ENCODE measurements at regions not wholly inside any gene's neighbourhood (a gene's known extent, or its start where the extent isn't known, plus 50 kb on each side); places are given as distances from the start of the nearest gene placed in this dataset.

DNA sequence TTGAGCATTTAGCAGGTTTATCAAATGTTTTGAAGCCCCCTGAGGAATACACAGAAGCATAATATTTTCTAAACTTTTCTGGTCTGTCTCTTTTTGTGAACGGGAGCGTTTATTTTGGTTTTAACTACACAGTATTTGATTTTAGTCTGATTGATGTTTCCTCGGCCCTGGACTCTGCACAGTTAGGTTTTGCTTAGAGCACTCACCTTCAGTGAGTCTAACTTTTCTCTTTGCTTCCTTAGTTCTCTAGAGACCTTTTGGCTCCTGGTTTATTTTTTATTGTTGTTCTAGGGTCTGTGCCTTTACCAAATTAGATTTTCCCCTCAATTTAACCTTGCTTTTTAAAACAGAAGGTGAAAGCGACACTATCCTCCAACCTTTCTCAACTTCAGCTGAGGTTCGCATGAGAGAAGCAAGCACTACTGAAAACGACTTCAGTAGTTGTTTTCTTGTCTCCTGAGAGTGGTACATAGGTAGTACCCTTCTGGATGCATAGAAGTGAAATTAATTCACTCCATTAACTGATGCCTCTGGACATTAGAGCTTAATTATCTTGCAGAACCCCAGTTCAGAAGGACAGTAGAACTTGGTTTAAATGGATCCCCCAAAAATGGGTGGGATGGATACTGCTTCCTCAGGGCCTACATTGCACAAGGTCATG lies 166.7 kb upstream of the ELL2 start:
- Mint-ChIP-seq H3K9me3 (no peaks in the 10 kb centered on the region), H3K4me1 (no peaks in the 10 kb centered on the region), H3K27me3 (peaks cover 2% of the 10 kb centered on the region), H3K4me3 (no peak overlapping the region), H3K36me3 (ENCODE audit: low read depth) (no peaks in the 10 kb centered on the region), H3K27ac (no peak overlapping the region)
- intact Hi-C loops (cut with micrococcal nuclease) = no loop called here
- no peak for TF ChIP-seq CTCF (IDR thresholded peaks at IDR 0.05)
- ChIA-PET POLR2A (no interaction called here), CTCF (no interaction called here)
- DNase-seq (no peak), ATAC-seq (ENCODE audit: low read depth) (no peak)

DNA sequence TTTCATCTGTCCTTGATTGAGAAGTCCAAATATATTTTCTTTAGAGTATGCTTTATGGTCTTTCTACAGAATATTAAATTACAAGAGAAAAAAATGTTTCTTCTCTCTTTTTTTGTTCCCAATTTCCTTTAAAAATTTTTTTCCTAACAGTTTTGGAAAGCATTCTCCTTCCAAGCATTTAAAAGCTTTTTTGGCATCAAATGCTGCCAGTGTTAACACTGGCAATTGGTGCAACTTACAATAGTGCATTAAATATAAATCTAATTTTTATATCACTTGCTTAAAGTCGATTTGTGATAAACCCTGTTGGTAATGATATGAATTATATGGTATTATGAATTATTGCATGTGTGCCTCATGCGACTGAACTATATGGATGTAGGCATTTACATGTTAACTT lies 165.9 kb upstream of the ELL2 start:
- H3K36me3 Mint-ChIP-seq (ENCODE audit: low read depth) = no peaks in the 10 kb centered on the region
- H3K27ac Mint-ChIP-seq = no peak overlapping the region
- intact Hi-C loops (cut with micrococcal nuclease) = no loop called here
- TF ChIP-seq CTCF (IDR thresholded peaks at IDR 0.05) = no peak
- ATAC-seq (ENCODE audit: low read depth) = no peak
- CTCF ChIA-PET = no interaction called here
- H3K4me1 Mint-ChIP-seq = no peaks in the 10 kb centered on the region
- DNase-seq = no peak
- H3K9me3 Mint-ChIP-seq = no peaks in the 10 kb centered on the region
- no peak overlapping the region for H3K4me3 Mint-ChIP-seq
- POLR2A ChIA-PET = no interaction called here
- H3K27me3 Mint-ChIP-seq = peaks cover 2% of the 10 kb centered on the region

DNA sequence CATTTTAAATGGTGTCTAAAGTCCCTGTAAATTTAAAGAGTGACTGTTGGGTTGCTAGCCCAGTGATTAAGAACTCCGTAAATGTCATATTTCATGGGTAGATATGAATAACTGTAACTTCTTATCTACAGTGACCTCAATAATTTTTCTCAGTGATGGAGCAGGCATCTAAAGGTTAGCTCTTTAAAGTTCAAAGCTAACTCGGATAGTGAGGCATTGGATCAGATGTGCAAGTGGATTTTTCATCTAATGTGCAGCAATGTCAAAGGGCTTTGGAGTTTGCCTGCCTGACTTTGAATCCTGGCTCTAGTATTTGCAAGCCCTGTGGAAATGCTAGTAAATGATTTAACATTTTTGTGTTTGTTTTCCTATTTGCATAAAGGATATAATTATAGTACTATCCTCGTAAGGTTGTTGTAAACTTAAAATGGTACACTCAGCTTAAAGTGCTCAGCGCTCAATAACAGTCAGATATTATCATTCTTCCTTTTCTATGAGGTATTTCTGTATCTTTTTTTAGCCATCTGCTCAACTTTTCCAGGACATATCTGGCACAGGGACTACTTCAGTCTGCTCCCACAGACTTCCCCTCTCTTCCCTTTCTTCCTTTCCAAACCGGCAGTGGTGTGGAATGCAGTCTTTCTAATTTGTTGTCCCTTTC lies 163.7 kb upstream of the ELL2 start:
- H3K27me3 Mint-ChIP-seq = peaks cover 2% of the 10 kb centered on the region
- no peak overlapping the region for H3K27ac Mint-ChIP-seq
- no peak for ATAC-seq (ENCODE audit: low read depth)
- intact Hi-C loops (cut with micrococcal nuclease) = no loop called here
- no peaks in the 10 kb centered on the region for H3K36me3 Mint-ChIP-seq (ENCODE audit: low read depth)
- H3K4me3 Mint-ChIP-seq = no peak overlapping the region
- no peaks in the 10 kb centered on the region for H3K9me3 Mint-ChIP-seq
- no peak for TF ChIP-seq CTCF (IDR thresholded peaks at IDR 0.05)
- H3K4me1 Mint-ChIP-seq = no peaks in the 10 kb centered on the region
- no peak for DNase-seq
- ChIA-PET POLR2A (no interaction called here), CTCF (no interaction called here)

DNA sequence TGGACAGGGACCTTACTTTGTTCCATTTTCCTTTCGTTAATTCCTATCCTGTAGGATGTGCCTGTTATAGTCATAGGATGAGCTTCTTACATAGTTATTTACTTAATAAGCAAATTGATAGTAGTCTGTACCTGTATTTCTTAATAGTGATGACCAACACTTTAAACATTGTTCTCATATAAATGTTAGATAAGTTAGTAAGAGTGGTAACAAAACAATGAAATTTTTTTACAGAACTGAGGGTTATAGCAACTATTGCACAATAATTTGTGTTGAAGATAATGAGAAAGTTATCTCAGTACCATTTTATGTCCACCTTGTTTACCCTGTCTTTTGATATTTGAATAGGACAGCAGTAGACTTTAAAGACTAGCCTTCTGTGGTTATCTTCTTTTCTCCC lies 162.9 kb upstream of the ELL2 start:
- H3K27me3 Mint-ChIP-seq = peaks cover 2% of the 10 kb centered on the region

GRCh38 chr5:96123418-96123817 lies 161.8 kb upstream of the ELL2 start:
- ChIA-PET CTCF (no interaction called here), POLR2A (no interaction called here)
- no peak overlapping the region for H3K4me3 Mint-ChIP-seq
- no peak overlapping the region for H3K27ac Mint-ChIP-seq
- intact Hi-C loops (cut with micrococcal nuclease) = no loop called here
- no peak for TF ChIP-seq CTCF (IDR thresholded peaks at IDR 0.05)
- peaks cover 3% of the 10 kb centered on the region for H3K27me3 Mint-ChIP-seq
- H3K9me3 Mint-ChIP-seq = no peaks in the 10 kb centered on the region
- DNase-seq (no peak), ATAC-seq (ENCODE audit: low read depth) (no peak)
- H3K36me3 Mint-ChIP-seq (ENCODE audit: low read depth) = no peaks in the 10 kb centered on the region
- no peaks in the 10 kb centered on the region for H3K4me1 Mint-ChIP-seq

More for the DNA sequence above, 162.9 kb upstream of the ELL2 start:
- CTCF ChIA-PET = no interaction called here
- no peak overlapping the region for H3K27ac Mint-ChIP-seq
- intact Hi-C loops (cut with micrococcal nuclease) = no loop called here
- H3K9me3 Mint-ChIP-seq = no peaks in the 10 kb centered on the region
- H3K36me3 Mint-ChIP-seq (ENCODE audit: low read depth) = no peaks in the 10 kb centered on the region
- H3K4me1 Mint-ChIP-seq = no peaks in the 10 kb centered on the region
- no peak for TF ChIP-seq CTCF (IDR thresholded peaks at IDR 0.05)
- H3K4me3 Mint-ChIP-seq = no peak overlapping the region
- POLR2A ChIA-PET = no interaction called here
- no peak for ATAC-seq (ENCODE audit: low read depth)
- DNase-seq = no peak
